Thoracic aorta (tissue), 2 donors: ENCODE measurements at regions not wholly inside any gene's neighbourhood (a gene's known extent, or its start where the extent isn't known, plus 50 kb on each side); places are given as distances from the start of the nearest gene placed in this dataset.

Experiments used
- ATAC-seq: fragments of 150-250 bp; one replicate; pipeline ENCODE4 v1.8.0; 2017; ENCODE audit warnings: low read depth; ENCODE audit not compliant: insufficient number of reproducible peaks, low FRiP score
- DNase-seq: peaks from one replicate; pipeline ENCODE4 v3.0.0-alpha.2; 2020; ENCODE audit warnings: low spot score
- H3K27ac ChIP-seq, 2 donors: fragments of 200-600 bp; sonication (generic); 1 replicate in 1 of 2; 2 replicates in 1 of 2; pipeline ENCODE4 v1.5.1; 2016; ENCODE audit warnings: mild to moderate bottlenecking in 2 of 2, moderate library complexity in 2 of 2
- H3K27me3 ChIP-seq: fragments of 200-600 bp; sonication (generic); replicated peaks from 2 replicates; pipeline ENCODE4 v1.6.0; 2016; ENCODE audit warnings: mild to moderate bottlenecking; ENCODE audit not compliant: insufficient read depth
- H3K36me3 ChIP-seq: fragments of 200-600 bp; sonication (generic); one replicate; pipeline ENCODE4 v1.5.1; 2016
- H3K4me1 ChIP-seq, 2 donors: fragments of 200-600 bp; sonication (generic); 1 replicate in 1 of 2; 2 replicates in 1 of 2; pipeline versions ENCODE4 v1.5.1 to v1.6.0; 2016; ENCODE audit warnings: low read depth in 2 of 2, mild to moderate bottlenecking in 1 of 2; ENCODE audit not compliant: control insufficient read depth in 1 of 2
- H3K4me3 ChIP-seq: fragments of 200-600 bp; sonication (generic); 2 replicates; pipeline ENCODE4 v1.5.1; 2016; ENCODE audit warnings: mild to moderate bottlenecking
- H3K9me3 ChIP-seq: fragments of 200-600 bp; sonication (generic); 2 replicates; pipeline ENCODE4 v1.5.1; 2016
- TF ChIP-seq, protein P1 (sequence below): fragments of 200-600 bp; sonication (generic); IDR thresholded peaks from one replicate; pipeline ENCODE4 v1.5.1; 2019; ENCODE audit warnings: antibody characterized with exemption

DNA sequence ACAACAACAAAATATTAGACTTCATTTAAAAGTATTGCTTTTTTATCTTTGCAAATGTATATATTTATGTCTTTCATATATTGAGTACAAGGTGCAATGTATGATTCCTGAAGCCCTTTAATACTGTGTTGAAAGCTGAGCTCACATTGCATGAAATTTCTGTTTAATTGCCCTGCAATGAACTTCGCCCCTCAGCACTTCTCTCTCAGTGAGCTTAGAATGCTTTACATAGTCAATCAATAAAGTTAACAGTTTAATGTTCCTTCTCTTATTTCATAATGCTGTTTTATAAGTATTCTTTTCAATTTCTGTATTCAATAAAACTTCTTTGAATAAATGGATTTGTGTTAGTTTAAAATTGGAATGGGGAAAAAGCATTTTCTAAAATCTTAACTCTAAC, 607.1 kb downstream of the SOX5 start:
- Histone ChIP-seq H3K27me3 (no peaks in the 10 kb centered on the region), H3K36me3 (no peaks in the 10 kb centered on the region), H3K9me3 (no peaks in the 10 kb centered on the region), H3K4me1 (peaks cover 6 to 14% of the 10 kb centered on the region in 2 donors), H3K27ac (no peak overlapping the region), H3K4me3 (no peak overlapping the region)
- TF ChIP-seq, protein P1, sequence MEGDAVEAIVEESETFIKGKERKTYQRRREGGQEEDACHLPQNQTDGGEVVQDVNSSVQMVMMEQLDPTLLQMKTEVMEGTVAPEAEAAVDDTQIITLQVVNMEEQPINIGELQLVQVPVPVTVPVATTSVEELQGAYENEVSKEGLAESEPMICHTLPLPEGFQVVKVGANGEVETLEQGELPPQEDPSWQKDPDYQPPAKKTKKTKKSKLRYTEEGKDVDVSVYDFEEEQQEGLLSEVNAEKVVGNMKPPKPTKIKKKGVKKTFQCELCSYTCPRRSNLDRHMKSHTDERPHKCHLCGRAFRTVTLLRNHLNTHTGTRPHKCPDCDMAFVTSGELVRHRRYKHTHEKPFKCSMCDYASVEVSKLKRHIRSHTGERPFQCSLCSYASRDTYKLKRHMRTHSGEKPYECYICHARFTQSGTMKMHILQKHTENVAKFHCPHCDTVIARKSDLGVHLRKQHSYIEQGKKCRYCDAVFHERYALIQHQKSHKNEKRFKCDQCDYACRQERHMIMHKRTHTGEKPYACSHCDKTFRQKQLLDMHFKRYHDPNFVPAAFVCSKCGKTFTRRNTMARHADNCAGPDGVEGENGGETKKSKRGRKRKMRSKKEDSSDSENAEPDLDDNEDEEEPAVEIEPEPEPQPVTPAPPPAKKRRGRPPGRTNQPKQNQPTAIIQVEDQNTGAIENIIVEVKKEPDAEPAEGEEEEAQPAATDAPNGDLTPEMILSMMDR = no peak
- ATAC-seq (no peak), DNase-seq (no peak)

DNA sequence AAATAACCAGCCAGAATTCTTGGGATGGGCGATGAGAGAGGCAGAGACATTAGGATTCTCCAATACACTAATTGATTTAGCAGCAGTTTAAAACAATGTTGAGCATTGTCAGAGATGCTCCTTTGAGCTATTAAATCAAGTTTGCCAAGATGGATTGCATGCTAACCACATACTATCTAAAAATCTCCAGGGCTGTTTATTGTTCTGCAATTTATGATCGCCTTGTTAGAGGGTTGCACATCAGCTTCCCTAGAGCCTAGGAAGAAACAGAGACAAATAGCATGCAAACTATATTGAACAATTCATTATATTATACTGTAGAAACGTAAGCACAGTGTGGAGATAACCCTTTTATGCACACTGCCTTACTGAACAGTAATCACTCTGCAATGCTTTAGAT, 599.9 kb downstream of the SOX5 start:
- TF ChIP-seq, protein P1 = no peak
- H3K4me1 ChIP-seq = peaks cover 0 to 27% of the 10 kb centered on the region in 2 donors
- no peaks in the 10 kb centered on the region for H3K36me3 ChIP-seq
- no peak for ATAC-seq
- no peak overlapping the region for H3K4me3 ChIP-seq
- DNase-seq = no peak
- no peaks in the 10 kb centered on the region for H3K27me3 ChIP-seq
- H3K27ac ChIP-seq = no peak overlapping the region
- H3K9me3 ChIP-seq = no peaks in the 10 kb centered on the region

DNA sequence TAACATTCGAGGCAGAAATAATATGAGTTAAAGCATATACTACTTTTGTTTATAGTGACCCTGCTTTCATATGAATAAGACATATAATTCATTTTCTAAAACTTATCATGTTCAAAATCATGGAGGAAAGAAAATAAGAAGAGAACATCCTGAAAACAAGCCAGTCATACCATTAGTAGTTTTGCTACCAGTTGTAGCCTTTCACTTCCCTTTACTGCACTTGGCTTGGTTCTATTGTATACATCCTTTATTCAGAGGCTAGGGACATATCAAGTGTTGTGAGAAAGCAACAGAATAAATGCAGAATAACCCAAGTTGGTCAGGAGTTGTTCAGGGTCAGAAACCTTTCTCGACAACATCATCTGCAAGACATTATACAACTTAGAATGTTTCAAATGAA, 598.7 kb downstream of the SOX5 start:
- no peaks in the 10 kb centered on the region for H3K9me3 ChIP-seq
- no peak for DNase-seq
- TF ChIP-seq, protein P1 = no peak
- H3K4me1 ChIP-seq = peaks cover 2 to 34% of the 10 kb centered on the region in 2 donors
- no peak overlapping the region for H3K4me3 ChIP-seq
- H3K27ac ChIP-seq = peak overlapping the region in 1 of 2 donors; percentile 1
- H3K27me3 ChIP-seq = no peaks in the 10 kb centered on the region
- H3K36me3 ChIP-seq = no peaks in the 10 kb centered on the region
- no peak for ATAC-seq

DNA sequence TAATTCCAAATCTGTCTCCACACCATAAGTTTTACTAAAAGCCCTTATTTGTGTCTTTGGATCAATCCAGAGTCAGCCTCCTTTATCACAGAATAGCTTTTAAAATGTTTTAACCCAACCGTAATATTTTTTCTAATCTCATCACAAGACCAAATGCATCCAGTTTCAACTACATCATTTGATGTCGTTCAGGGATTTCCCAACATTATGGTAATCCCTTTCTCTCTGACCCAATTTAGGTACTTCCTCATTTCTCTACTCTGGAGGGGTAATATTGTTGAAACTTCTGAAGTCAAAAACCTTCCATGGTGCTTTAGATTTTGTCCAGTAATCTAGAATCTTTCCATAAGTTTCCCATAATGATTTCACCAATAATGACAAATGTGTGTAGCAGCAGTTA, 596.8 kb downstream of the SOX5 start:
- TF ChIP-seq, protein P1 = no peak
- DNase-seq = no peak
- H3K4me3 ChIP-seq = no peak overlapping the region
- H3K36me3 ChIP-seq = no peaks in the 10 kb centered on the region
- no peaks in the 10 kb centered on the region for H3K27me3 ChIP-seq
- H3K4me1 ChIP-seq = peaks cover 18 to 49% of the 10 kb centered on the region in 2 donors
- no peaks in the 10 kb centered on the region for H3K9me3 ChIP-seq
- no peak for ATAC-seq
- no peak overlapping the region for H3K27ac ChIP-seq

DNA sequence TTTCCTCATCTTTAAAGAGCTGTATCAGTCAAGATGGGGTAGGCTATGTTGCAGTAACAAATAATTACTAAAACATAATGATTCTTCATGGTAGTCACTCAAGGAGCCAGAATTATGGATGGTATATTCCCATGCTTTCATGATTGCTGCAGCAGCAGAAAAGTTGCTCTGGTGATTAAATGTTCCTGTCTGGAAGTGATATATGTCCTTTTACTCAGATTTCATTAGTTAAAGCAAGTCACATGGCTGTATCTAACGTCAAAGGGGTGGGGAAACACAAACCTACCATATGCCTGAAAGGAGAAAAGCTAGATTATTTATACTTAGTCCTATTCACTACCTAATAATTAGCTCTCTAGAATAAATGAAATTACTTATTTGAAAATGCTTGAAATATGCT, 594.7 kb downstream of the SOX5 start:
- no peak overlapping the region for H3K4me3 ChIP-seq
- ATAC-seq (no peak), DNase-seq (no peak)
- no peaks in the 10 kb centered on the region for H3K27me3 ChIP-seq
- no peaks in the 10 kb centered on the region for H3K9me3 ChIP-seq
- no peak overlapping the region for H3K27ac ChIP-seq
- H3K4me1 ChIP-seq = peaks cover 29 to 67% of the 10 kb centered on the region in 2 donors
- TF ChIP-seq, protein P1 = no peak
- H3K36me3 ChIP-seq = no peaks in the 10 kb centered on the region
